ENCODE measurements at regions not wholly inside any gene's neighbourhood (a gene's known extent, or its start where the extent isn't known, plus 50 kb on each side); places are given as distances from the start of the nearest gene placed in this dataset.

DNA sequence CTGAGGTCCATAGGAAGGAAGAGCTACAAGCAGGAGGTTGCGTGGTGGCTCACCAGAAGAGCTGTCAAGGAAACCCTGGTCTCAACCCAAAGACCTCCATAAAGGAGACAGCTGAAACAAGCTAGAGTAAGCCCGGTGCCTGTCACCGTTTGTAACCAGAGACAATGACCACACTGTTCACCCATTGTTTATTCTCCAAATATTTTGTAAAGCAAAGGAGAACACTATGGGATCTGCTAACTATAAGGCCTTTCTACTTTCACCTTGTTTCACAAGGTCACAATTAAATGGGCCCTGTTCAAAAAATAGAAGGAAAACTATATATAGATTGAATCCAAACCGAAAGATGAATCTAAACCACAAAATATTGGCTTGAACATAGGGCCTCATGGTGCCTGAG, 128.9 kb upstream of the TPRG1 start:
- Mint-ChIP-seq H3K27me3 (ENCODE audit: low read depth, poor library complexity) (no peaks in the 10 kb centered on the region), H3K9me3 (no peaks in the 10 kb centered on the region), H3K36me3 (ENCODE audit: low read depth) (no peaks in the 10 kb centered on the region), H3K4me3 (no peak overlapping the region), H3K27ac (no peak overlapping the region), H3K4me1 (no peaks in the 10 kb centered on the region)
- TF ChIP-seq, protein P1, sequence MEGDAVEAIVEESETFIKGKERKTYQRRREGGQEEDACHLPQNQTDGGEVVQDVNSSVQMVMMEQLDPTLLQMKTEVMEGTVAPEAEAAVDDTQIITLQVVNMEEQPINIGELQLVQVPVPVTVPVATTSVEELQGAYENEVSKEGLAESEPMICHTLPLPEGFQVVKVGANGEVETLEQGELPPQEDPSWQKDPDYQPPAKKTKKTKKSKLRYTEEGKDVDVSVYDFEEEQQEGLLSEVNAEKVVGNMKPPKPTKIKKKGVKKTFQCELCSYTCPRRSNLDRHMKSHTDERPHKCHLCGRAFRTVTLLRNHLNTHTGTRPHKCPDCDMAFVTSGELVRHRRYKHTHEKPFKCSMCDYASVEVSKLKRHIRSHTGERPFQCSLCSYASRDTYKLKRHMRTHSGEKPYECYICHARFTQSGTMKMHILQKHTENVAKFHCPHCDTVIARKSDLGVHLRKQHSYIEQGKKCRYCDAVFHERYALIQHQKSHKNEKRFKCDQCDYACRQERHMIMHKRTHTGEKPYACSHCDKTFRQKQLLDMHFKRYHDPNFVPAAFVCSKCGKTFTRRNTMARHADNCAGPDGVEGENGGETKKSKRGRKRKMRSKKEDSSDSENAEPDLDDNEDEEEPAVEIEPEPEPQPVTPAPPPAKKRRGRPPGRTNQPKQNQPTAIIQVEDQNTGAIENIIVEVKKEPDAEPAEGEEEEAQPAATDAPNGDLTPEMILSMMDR (IDR thresholded peaks at IDR 0.05): no peak
- no peak for DNase-seq

DNA sequence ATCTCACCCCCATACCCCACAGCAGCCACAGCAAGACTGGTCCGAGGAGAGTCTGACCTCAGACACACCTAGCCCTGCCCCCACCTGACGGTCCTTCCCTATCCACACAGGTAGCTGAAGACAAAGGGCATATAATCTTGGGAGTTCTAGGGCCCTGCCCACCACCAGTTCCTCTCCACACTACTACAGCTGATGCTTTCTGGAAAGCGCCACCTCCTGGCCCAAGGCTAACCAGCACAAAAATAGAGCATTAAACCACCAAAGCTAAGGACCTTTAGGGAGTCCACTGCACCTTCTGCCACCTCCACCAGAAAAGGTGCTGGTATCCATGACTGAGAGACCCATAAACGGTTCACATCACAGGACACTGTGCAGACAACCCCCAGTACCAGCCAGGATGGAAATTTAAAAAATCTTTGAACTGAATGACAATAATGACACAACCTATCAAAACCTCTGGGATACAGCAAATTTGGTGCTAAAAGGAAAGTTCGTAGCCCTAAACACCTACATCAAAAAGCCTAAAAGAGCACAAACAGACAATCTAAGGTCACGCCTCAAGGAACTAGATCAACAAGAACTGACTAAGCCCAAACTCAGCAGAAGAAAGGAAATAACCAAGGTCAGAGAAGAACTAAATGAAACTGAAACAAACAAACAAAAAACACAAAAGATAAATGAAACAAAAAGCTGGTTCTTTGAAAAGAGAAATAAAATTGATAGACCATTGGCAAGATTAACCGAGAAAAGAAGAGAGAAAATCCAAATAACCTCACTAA, 122.1 kb upstream of the TPRG1 start:
- TF ChIP-seq, protein P1 (IDR thresholded peaks at IDR 0.05): no peak
- Mint-ChIP-seq H3K4me1 (peaks cover 9% of the 10 kb centered on the region), H3K27ac (no peak overlapping the region), H3K9me3 (peaks cover 41% of the 10 kb centered on the region), H3K27me3 (ENCODE audit: low read depth, poor library complexity) (peaks cover 6% of the 10 kb centered on the region), H3K4me3 (no peak overlapping the region), H3K36me3 (ENCODE audit: low read depth) (peaks cover 26% of the 10 kb centered on the region)
- no peak for DNase-seq

GRCh38 chr3:189053322-189053721, 118.4 kb upstream of the TPRG1 start:
- Mint-ChIP-seq H3K27ac (no peak overlapping the region), H3K27me3 (ENCODE audit: low read depth, poor library complexity) (peaks cover 6% of the 10 kb centered on the region)

GRCh38 chr3:189056646-189057335, 115.0 kb upstream of the TPRG1 start:
- peaks cover 8% of the 10 kb centered on the region for H3K27me3 Mint-ChIP-seq (ENCODE audit: low read depth, poor library complexity)
- TF ChIP-seq, protein P1 (IDR thresholded peaks at IDR 0.05): no peak
- H3K36me3 Mint-ChIP-seq (ENCODE audit: low read depth): peaks cover 8% of the 10 kb centered on the region
- H3K27ac Mint-ChIP-seq: no peak overlapping the region
- no peak overlapping the region for H3K4me3 Mint-ChIP-seq
- H3K4me1 Mint-ChIP-seq: no peaks in the 10 kb centered on the region
- H3K9me3 Mint-ChIP-seq: peaks cover 20% of the 10 kb centered on the region
- DNase-seq: no peak

More at GRCh38 chr3:189053322-189053721, 118.4 kb upstream of the TPRG1 start:
- H3K4me1 Mint-ChIP-seq: peaks cover 9% of the 10 kb centered on the region
- H3K9me3 Mint-ChIP-seq: peaks cover 41% of the 10 kb centered on the region
- TF ChIP-seq, protein P1 (IDR thresholded peaks at IDR 0.05): no peak
- DNase-seq: no peak
- H3K4me3 Mint-ChIP-seq: no peak overlapping the region
- H3K36me3 Mint-ChIP-seq (ENCODE audit: low read depth): peaks cover 26% of the 10 kb centered on the region

GRCh38 chr3:189057369-189057768, 114.4 kb upstream of the TPRG1 start:
- Mint-ChIP-seq H3K36me3 (ENCODE audit: low read depth) (peaks cover 8% of the 10 kb centered on the region), H3K4me1 (no peaks in the 10 kb centered on the region), H3K27ac (no peak overlapping the region), H3K4me3 (no peak overlapping the region), H3K9me3 (peaks cover 20% of the 10 kb centered on the region), H3K27me3 (ENCODE audit: low read depth, poor library complexity) (peaks cover 7% of the 10 kb centered on the region)
- TF ChIP-seq, protein P1 (IDR thresholded peaks at IDR 0.05): no peak
- no peak for DNase-seq
